ENCODE measurements at regions not wholly inside any gene's neighbourhood (a gene's known extent, or its start where the extent isn't known, plus 50 kb on each side); places are given as distances from the start of the nearest gene placed in this dataset.

GRCh38 chr7:13604178-13604577, 385.3 kb downstream of the ETV1 start:
- POLR2A ChIA-PET (ENCODE audit: low non-redundant PET): no interaction called here

GRCh38 chr7:13610372-13610771, 379.1 kb downstream of the ETV1 start:
- TF ChIP-seq CTCF (conservative IDR thresholded peaks at IDR 0.05; ENCODE audit: low read depth, low read length) (no peak), EZH2 (IDR thresholded peaks at IDR 0.05; ENCODE audit: borderline replicate concordance, low read depth, low read length, poor library complexity, severe bottlenecking) (no peak)
- ChIA-PET POLR2A (ENCODE audit: low non-redundant PET) (no interaction called here), CTCF (no interaction called here)
- H3K4me1 ChIP-seq (ENCODE audit: insufficient read depth, low read length, poor library complexity, severe bottlenecking): no peaks in the 10 kb centered on the region
- no peaks in the 10 kb centered on the region for H3K9me3 ChIP-seq (ENCODE audit: low read depth, low read length, poor library complexity, severe bottlenecking)
- no peak overlapping the region for H3K4me3 ChIP-seq (ENCODE audit: low read depth, low read length, poor library complexity, severe bottlenecking)
- no peak for DNase-seq (ENCODE audit: low spot score)
- no peaks in the 10 kb centered on the region for H3K27me3 ChIP-seq (replicated peaks; ENCODE audit: insufficient read depth, low read depth, low read length, poor library complexity)
- H3K36me3 ChIP-seq (ENCODE audit: insufficient read depth, low read length, poor library complexity, severe bottlenecking): no peaks in the 10 kb centered on the region
- no TSS peak for BruUV-seq (replicated peaks)
- H3K27ac ChIP-seq (ENCODE audit: low read depth, low read length, poor library complexity, severe bottlenecking): no peak overlapping the region
- intact Hi-C loops (cut with micrococcal nuclease; ENCODE audit: unreplicated experiment): no loop called here

More at GRCh38 chr7:13604178-13604577, 385.3 kb downstream of the ETV1 start:
- Histone ChIP-seq H3K4me3 (ENCODE audit: low read depth, low read length, poor library complexity, severe bottlenecking) (no peak overlapping the region), H3K27me3 (replicated peaks; ENCODE audit: insufficient read depth, low read depth, low read length, poor library complexity) (no peaks in the 10 kb centered on the region), H3K4me1 (ENCODE audit: insufficient read depth, low read length, poor library complexity, severe bottlenecking) (no peaks in the 10 kb centered on the region), H3K27ac (ENCODE audit: low read depth, low read length, poor library complexity, severe bottlenecking) (no peak overlapping the region), H3K9me3 (ENCODE audit: low read depth, low read length, poor library complexity, severe bottlenecking) (no peaks in the 10 kb centered on the region), H3K36me3 (ENCODE audit: insufficient read depth, low read length, poor library complexity, severe bottlenecking) (no peaks in the 10 kb centered on the region)
- DNase-seq (ENCODE audit: low spot score): no peak
- no peak for TF ChIP-seq CTCF (conservative IDR thresholded peaks at IDR 0.05; ENCODE audit: low read depth, low read length)
- TF ChIP-seq EZH2 (IDR thresholded peaks at IDR 0.05; ENCODE audit: borderline replicate concordance, low read depth, low read length, poor library complexity, severe bottlenecking): no peak
- CTCF ChIA-PET: no interaction called here
- intact Hi-C loops (cut with micrococcal nuclease; ENCODE audit: unreplicated experiment): no loop called here
- BruUV-seq (replicated peaks): no TSS peak

GRCh38 chr7:13615679-13616078, 373.8 kb downstream of the ETV1 start:
- no TSS peak for BruUV-seq (replicated peaks)
- CTCF ChIA-PET: no interaction called here

More at GRCh38 chr7:13615679-13616078, 373.8 kb downstream of the ETV1 start:
- Histone ChIP-seq H3K4me1 (ENCODE audit: insufficient read depth, low read length, poor library complexity, severe bottlenecking) (no peaks in the 10 kb centered on the region), H3K4me3 (ENCODE audit: low read depth, low read length, poor library complexity, severe bottlenecking) (no peak overlapping the region), H3K36me3 (ENCODE audit: insufficient read depth, low read length, poor library complexity, severe bottlenecking) (no peaks in the 10 kb centered on the region), H3K27ac (ENCODE audit: low read depth, low read length, poor library complexity, severe bottlenecking) (no peak overlapping the region), H3K9me3 (ENCODE audit: low read depth, low read length, poor library complexity, severe bottlenecking) (no peaks in the 10 kb centered on the region), H3K27me3 (replicated peaks; ENCODE audit: insufficient read depth, low read depth, low read length, poor library complexity) (no peaks in the 10 kb centered on the region)
- POLR2A ChIA-PET (ENCODE audit: low non-redundant PET): no interaction called here
- no peak for TF ChIP-seq CTCF (conservative IDR thresholded peaks at IDR 0.05; ENCODE audit: low read depth, low read length)
- no peak for TF ChIP-seq EZH2 (IDR thresholded peaks at IDR 0.05; ENCODE audit: borderline replicate concordance, low read depth, low read length, poor library complexity, severe bottlenecking)
- DNase-seq (ENCODE audit: low spot score): no peak
- intact Hi-C loops (cut with micrococcal nuclease; ENCODE audit: unreplicated experiment): no loop called here
